GM13977 (cell line): ENCODE measurements at regions not wholly inside any gene's neighbourhood (a gene's known extent, or its start where the extent isn't known, plus 50 kb on each side); places are given as distances from the start of the nearest gene placed in this dataset.

Experiments used
- DNase-seq: peaks from one replicate; pipeline ENCODE4 v3.0.0; 2012; ENCODE audit warnings: low spot score
- CTCF ChIP-seq: IDR thresholded peaks from 2 replicates; pipeline ENCODE4 v1.5.1; 2012; ENCODE audit warnings: mild to moderate bottlenecking, control low read depth; ENCODE audit not compliant: insufficient read depth; ENCODE audit errors: extremely low read depth, missing control alignments
- in situ Hi-C: fragments of 300-500 bp; cut with MboI; formaldehyde crosslinking; loops from one replicate; pipeline ENCODE4 v1.12.0; 2022; ENCODE audit warnings: low sequenced_read_pairs, low pct_unique_long_range_greater_than_20kb, mixed read lengths, inconsistent platforms; ENCODE audit not compliant: unreplicated experiment

GRCh38 chr2:217443601-217444000 lies 559.2 kb downstream of the TNS1 start:
- no peak for TF ChIP-seq CTCF
- in situ Hi-C loops, result no loop called here
- DNase-seq, result no peak

- no peak for TF ChIP-seq CTCF
- in situ Hi-C loops, result no loop called here
- DNase-seq, result peak; percentile 12
These were observed 562.8 kb downstream of the TNS1 start for GRCh38 chr2:217440000-217440399.

- DNase-seq, result peak; percentile 31
- in situ Hi-C loops, result no loop called here
- no peak for TF ChIP-seq CTCF
These were observed 564.0 kb downstream of the TNS1 start for GRCh38 chr2:217438821-217439220.

DNA sequence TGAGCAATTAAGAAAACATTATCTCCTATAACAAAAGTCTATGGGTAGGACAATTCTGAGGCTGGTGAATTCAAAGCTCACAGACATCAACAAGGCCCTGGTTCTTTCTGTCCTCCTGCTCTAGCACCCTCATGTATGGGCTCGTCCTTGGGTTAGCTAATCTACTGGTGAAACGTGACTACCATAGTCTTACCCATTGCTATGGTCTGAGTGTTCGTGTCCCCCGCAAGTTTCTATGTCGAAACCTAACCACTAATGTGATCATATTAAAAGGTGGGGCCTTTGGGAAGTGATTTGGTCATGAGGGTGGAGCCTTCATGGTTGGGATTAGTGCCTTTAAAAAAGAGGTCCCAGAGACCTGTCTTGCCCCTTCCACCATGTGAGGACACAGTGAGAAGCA lies 564.7 kb downstream of the TNS1 start:
- TF ChIP-seq CTCF, result no peak
- in situ Hi-C loops, result no loop called here
- DNase-seq, result no peak

- DNase-seq, result no peak
- in situ Hi-C loops, result no loop called here
- TF ChIP-seq CTCF, result no peak
These were observed 565.4 kb downstream of the TNS1 start for GRCh38 chr2:217437290-217437870.

DNA sequence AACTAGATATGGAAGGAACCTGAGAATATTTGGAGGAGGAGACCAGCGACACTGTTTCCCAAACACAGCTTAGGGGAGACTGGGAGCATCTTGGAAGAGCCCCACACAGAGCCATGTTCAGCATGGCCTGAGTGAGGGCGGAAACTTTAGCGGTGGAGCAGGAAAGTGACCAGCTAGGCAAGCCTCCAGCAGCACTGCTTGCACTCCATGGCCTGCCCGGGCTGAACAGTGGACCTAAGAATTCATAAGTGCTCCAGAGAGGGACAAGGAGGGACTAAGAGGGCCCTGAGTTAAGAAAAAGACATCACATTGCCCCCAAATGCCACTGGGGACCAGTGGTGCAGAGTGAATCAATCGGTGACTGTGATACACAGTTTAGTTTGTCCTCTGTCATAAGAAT lies 566.4 kb downstream of the TNS1 start:
- in situ Hi-C loops, result no loop called here
- no peak for TF ChIP-seq CTCF
- DNase-seq, result no peak
